ENCODE measurements at regions not wholly inside any gene's neighbourhood (a gene's known extent, or its start where the extent isn't known, plus 50 kb on each side); places are given as distances from the start of the nearest gene placed in this dataset.

DNA sequence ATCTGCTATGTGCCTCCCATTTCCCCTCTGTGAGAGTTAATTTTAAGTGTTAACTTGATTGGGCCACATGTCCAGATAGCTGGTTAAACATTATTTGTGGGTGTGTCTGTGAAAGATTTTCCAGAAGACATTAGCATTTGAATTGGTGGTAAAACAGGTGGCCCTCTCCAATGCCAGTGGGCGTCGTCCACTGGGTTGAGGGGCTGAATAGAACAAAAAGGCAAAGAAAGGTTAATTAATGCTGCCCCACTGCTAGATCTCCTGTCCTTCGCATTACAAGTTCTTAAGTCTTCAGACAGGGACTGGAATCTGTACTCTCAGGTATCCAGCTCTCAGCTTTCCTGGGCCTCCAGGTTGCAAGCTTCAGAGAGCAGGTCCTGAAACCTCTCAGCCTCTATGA, 1160.9 kb upstream of the LRRN3 start:
- TF ChIP-seq, protein P1, sequence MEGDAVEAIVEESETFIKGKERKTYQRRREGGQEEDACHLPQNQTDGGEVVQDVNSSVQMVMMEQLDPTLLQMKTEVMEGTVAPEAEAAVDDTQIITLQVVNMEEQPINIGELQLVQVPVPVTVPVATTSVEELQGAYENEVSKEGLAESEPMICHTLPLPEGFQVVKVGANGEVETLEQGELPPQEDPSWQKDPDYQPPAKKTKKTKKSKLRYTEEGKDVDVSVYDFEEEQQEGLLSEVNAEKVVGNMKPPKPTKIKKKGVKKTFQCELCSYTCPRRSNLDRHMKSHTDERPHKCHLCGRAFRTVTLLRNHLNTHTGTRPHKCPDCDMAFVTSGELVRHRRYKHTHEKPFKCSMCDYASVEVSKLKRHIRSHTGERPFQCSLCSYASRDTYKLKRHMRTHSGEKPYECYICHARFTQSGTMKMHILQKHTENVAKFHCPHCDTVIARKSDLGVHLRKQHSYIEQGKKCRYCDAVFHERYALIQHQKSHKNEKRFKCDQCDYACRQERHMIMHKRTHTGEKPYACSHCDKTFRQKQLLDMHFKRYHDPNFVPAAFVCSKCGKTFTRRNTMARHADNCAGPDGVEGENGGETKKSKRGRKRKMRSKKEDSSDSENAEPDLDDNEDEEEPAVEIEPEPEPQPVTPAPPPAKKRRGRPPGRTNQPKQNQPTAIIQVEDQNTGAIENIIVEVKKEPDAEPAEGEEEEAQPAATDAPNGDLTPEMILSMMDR (IDR thresholded peaks at IDR 0.05; ENCODE audit: control insufficient read depth, insufficient read depth, low read depth, low read length, missing control alignments), result no peak
- no peak for DNase-seq (ENCODE audit: low read depth)

GRCh38 chr7:109939207-109939606, 1151.7 kb upstream of the LRRN3 start:
- TF ChIP-seq, protein P1 (IDR thresholded peaks at IDR 0.05; ENCODE audit: control insufficient read depth, insufficient read depth, low read depth, low read length, missing control alignments), result no peak

More for the DNA sequence above, 1160.9 kb upstream of the LRRN3 start:
- H3K4me3 ChIP-seq (ENCODE audit: control insufficient read depth, low read depth, low read length), result no peak overlapping the region

GRCh38 chr7:109945820-109946518, 1145.0 kb upstream of the LRRN3 start:
- H3K4me3 ChIP-seq (ENCODE audit: control insufficient read depth, low read depth, low read length), result no peak overlapping the region
- TF ChIP-seq, protein P1 (IDR thresholded peaks at IDR 0.05; ENCODE audit: control insufficient read depth, insufficient read depth, low read depth, low read length, missing control alignments), result no peak
- no peak for DNase-seq (ENCODE audit: low read depth)

More at GRCh38 chr7:109939207-109939606, 1151.7 kb upstream of the LRRN3 start:
- H3K4me3 ChIP-seq (ENCODE audit: control insufficient read depth, low read depth, low read length), result no peak overlapping the region
- DNase-seq (ENCODE audit: low read depth), result no peak

DNA sequence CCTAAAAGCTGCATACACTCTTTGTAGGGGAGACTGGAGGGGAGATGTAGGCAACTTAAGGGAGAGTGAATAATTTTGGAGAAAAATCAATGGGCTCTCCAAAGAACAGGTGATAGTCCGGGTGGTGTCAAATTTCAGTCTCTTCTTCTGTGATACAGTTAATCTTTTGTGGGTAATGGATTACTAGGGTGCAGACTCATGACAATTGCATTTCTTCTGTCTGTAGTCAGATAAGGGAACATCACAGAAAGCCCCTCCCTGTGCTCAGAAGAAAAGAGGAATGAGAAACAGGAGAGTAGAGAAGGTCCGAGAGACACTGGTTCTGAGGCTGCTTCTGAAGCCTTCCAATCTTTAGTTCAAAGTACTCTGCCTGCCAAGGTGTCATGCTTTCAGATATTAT, 1140.7 kb upstream of the LRRN3 start:
- TF ChIP-seq, protein P1 (IDR thresholded peaks at IDR 0.05; ENCODE audit: control insufficient read depth, insufficient read depth, low read depth, low read length, missing control alignments), result no peak
- no peak overlapping the region for H3K4me3 ChIP-seq (ENCODE audit: control insufficient read depth, low read depth, low read length)
- no peak for DNase-seq (ENCODE audit: low read depth)

DNA sequence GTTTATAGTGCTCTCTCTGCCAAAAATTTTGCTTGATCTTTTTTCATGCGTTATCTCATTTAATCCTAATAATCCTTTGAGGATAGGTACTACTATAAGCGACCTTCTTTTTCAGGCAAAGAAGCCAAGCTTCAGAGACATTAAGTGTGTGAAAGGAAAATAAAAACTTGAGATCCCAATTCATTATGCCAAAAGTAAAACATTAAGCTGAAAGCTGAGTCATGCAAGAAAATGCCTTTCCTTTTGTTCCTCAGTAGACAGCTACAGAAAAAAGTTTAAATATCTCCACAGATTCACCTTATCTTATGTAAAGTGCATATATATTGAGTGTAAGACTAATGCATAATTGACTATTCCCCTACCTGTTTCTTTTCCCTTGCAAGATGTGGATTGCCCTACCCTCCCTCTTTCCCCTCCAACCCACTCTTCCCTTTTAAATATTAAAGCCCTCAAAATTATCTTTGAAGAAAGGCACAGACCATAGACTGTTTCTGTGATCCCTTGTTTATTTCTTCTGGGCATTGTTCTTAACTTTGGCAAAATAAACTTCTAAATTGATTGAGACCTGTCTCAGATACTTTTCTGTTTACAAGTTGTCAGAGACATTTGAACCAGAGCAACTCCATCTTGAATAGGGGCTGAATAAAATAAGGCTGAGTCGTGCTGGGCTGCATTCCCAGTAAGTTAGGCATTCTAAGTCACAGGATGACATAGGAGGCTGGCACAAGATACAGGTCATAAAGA, 1139.9 kb upstream of the LRRN3 start:
- TF ChIP-seq, protein P1 (IDR thresholded peaks at IDR 0.05; ENCODE audit: control insufficient read depth, insufficient read depth, low read depth, low read length, missing control alignments), result no peak
- no peak overlapping the region for H3K4me3 ChIP-seq (ENCODE audit: control insufficient read depth, low read depth, low read length)
- no peak for DNase-seq (ENCODE audit: low read depth)

GRCh38 chr7:109951565-109951928, 1139.4 kb upstream of the LRRN3 start:
- H3K4me3 ChIP-seq (ENCODE audit: control insufficient read depth, low read depth, low read length), result no peak overlapping the region
- DNase-seq (ENCODE audit: low read depth), result no peak
- TF ChIP-seq, protein P1 (IDR thresholded peaks at IDR 0.05; ENCODE audit: control insufficient read depth, insufficient read depth, low read depth, low read length, missing control alignments), result no peak

Measured in AG09309 (cell line).